ENCODE measurements at regions not wholly inside any gene's neighbourhood (a gene's known extent, or its start where the extent isn't known, plus 50 kb on each side); places are given as distances from the start of the nearest gene placed in this dataset.

DNA sequence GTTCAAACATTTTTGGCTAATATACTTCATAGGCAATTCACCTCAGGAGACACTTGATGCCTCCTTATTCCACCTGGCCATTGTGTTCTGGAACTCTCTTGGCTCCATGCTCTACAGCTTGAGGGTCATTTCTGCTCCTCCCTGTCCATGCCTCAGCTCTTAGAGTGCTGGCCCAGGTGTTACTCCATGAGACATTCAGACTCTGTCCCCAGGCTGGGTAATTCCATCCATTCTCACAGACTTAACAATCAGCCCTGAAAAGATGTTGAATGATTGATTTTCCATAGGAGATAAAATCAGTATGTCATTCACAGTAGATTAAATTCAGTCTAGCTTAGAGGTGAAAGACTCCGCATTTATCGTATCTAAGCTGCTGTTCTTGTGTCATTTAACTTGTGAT is 168.6 kb upstream of the CWC22 start:
- no peak overlapping the region for H3K4me2 ChIP-seq (ENCODE audit: low read length)
- H4K20me1 ChIP-seq (ENCODE audit: insufficient read depth, low read length) = no peaks in the 10 kb centered on the region
- no peaks in the 10 kb centered on the region for H3K36me3 ChIP-seq (ENCODE audit: insufficient read depth, low read length)
- H3K4me3 ChIP-seq (ENCODE audit: insufficient read depth, low read depth, low read length) = no peak overlapping the region
- no peak overlapping the region for H3K27ac ChIP-seq (ENCODE audit: low read depth, low read length)
- H3K9ac ChIP-seq (ENCODE audit: low read length) = no peak overlapping the region
- no peak for FAIRE-seq
- no peaks in the 10 kb centered on the region for H3K4me1 ChIP-seq (ENCODE audit: insufficient read depth, low read length)
- no peaks in the 10 kb centered on the region for H3K9me3 ChIP-seq (ENCODE audit: insufficient read depth, low read depth, low read length)
- Mint-ChIP-seq H3K27ac (ENCODE audit: unreplicated experiment) (no peak overlapping the region), H3K36me3 (ENCODE audit: low read depth, unreplicated experiment) (no peaks in the 10 kb centered on the region), H3K4me1 (ENCODE audit: low read depth, unreplicated experiment) (no peaks in the 10 kb centered on the region), H3K9me3 (ENCODE audit: unreplicated experiment) (peaks cover 2% of the 10 kb centered on the region), H3K27me3 (ENCODE audit: low read depth, unreplicated experiment) (no peaks in the 10 kb centered on the region), H3K4me3 (ENCODE audit: unreplicated experiment) (no peak overlapping the region)
- H3K27me3 ChIP-seq (ENCODE audit: insufficient read depth, low read length) = no peaks in the 10 kb centered on the region
- TF ChIP-seq, protein P1, sequence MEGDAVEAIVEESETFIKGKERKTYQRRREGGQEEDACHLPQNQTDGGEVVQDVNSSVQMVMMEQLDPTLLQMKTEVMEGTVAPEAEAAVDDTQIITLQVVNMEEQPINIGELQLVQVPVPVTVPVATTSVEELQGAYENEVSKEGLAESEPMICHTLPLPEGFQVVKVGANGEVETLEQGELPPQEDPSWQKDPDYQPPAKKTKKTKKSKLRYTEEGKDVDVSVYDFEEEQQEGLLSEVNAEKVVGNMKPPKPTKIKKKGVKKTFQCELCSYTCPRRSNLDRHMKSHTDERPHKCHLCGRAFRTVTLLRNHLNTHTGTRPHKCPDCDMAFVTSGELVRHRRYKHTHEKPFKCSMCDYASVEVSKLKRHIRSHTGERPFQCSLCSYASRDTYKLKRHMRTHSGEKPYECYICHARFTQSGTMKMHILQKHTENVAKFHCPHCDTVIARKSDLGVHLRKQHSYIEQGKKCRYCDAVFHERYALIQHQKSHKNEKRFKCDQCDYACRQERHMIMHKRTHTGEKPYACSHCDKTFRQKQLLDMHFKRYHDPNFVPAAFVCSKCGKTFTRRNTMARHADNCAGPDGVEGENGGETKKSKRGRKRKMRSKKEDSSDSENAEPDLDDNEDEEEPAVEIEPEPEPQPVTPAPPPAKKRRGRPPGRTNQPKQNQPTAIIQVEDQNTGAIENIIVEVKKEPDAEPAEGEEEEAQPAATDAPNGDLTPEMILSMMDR (IDR thresholded peaks at IDR 0.05; ENCODE audit: insufficient read depth, low read depth, low read length) = no peak
- no peak for TF ChIP-seq EZH2 (IDR thresholded peaks at IDR 0.05; ENCODE audit: insufficient read depth, low read length)
- no peak for DNase-seq (ENCODE audit: low read depth)
- H3K79me2 ChIP-seq (ENCODE audit: insufficient read depth, low read length) = no peaks in the 10 kb centered on the region
- H2AFZ ChIP-seq (ENCODE audit: low read depth, low read length) = no peak overlapping the region

DNA sequence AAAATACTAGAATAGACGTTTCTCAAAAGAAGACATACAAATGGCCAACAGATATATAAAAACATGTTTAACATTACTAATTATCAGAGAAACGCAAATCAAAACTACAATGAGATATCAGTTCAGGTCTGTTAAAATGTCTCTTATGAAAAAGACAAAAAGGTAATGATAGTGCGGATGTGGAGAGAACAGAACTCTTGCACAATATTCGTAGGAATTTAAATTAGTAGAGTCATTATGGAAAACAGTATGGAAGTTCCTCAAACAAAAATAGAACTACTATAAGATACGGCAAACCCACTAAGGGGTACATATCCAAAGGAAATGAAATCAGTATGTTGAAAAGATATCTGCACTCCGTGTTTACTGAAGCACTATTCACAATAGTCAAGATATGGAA is 167.5 kb upstream of the CWC22 start:
- Mint-ChIP-seq H3K4me1 (ENCODE audit: low read depth, unreplicated experiment) (no peaks in the 10 kb centered on the region), H3K27me3 (ENCODE audit: low read depth, unreplicated experiment) (no peaks in the 10 kb centered on the region), H3K9me3 (ENCODE audit: unreplicated experiment) (peaks cover 12% of the 10 kb centered on the region), H3K4me3 (ENCODE audit: unreplicated experiment) (no peak overlapping the region), H3K36me3 (ENCODE audit: low read depth, unreplicated experiment) (no peaks in the 10 kb centered on the region), H3K27ac (ENCODE audit: unreplicated experiment) (no peak overlapping the region)
- no peaks in the 10 kb centered on the region for H4K20me1 ChIP-seq (ENCODE audit: insufficient read depth, low read length)
- no peak overlapping the region for H2AFZ ChIP-seq (ENCODE audit: low read depth, low read length)
- no peak for TF ChIP-seq EZH2 (IDR thresholded peaks at IDR 0.05; ENCODE audit: insufficient read depth, low read length)
- no peaks in the 10 kb centered on the region for H3K27me3 ChIP-seq (ENCODE audit: insufficient read depth, low read length)
- H3K4me1 ChIP-seq (ENCODE audit: insufficient read depth, low read length) = no peaks in the 10 kb centered on the region
- H3K36me3 ChIP-seq (ENCODE audit: insufficient read depth, low read length) = no peaks in the 10 kb centered on the region
- no peak overlapping the region for H3K27ac ChIP-seq (ENCODE audit: low read depth, low read length)
- DNase-seq (ENCODE audit: low read depth) (no peak), FAIRE-seq (no peak)
- H3K9me3 ChIP-seq (ENCODE audit: insufficient read depth, low read depth, low read length) = peaks cover 2% of the 10 kb centered on the region
- no peak overlapping the region for H3K4me2 ChIP-seq (ENCODE audit: low read length)
- no peak overlapping the region for H3K9ac ChIP-seq (ENCODE audit: low read length)
- H3K79me2 ChIP-seq (ENCODE audit: insufficient read depth, low read length) = no peaks in the 10 kb centered on the region
- H3K4me3 ChIP-seq (ENCODE audit: insufficient read depth, low read depth, low read length) = no peak overlapping the region

DNA sequence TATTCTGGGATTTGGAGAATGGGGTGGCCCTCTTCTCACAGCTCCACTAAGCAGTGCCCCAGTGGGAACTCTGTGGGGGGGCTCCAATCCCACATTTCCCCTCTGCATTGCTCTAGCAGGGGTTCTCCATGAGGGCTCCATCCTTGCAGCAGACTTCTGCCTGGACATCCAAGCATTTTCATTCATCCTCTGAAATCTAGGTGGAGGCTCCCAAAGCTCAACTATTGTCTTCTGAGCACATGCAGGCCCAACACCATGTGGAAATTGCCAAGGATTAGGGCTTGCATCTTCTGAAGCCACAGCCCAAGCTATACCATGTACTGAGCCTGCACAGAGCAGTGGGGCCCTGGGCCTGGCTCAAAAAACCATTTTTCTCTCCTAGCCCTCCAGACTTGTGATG is 162.4 kb upstream of the CWC22 start:
- Histone ChIP-seq H4K20me1 (ENCODE audit: insufficient read depth, low read length) (no peaks in the 10 kb centered on the region), H3K27me3 (ENCODE audit: insufficient read depth, low read length) (no peaks in the 10 kb centered on the region), H3K36me3 (ENCODE audit: insufficient read depth, low read length) (no peaks in the 10 kb centered on the region), H3K4me2 (ENCODE audit: low read length) (no peak overlapping the region), H2AFZ (ENCODE audit: low read depth, low read length) (no peak overlapping the region), H3K9me3 (ENCODE audit: insufficient read depth, low read depth, low read length) (peaks cover 7% of the 10 kb centered on the region), H3K79me2 (ENCODE audit: insufficient read depth, low read length) (no peaks in the 10 kb centered on the region), H3K9ac (ENCODE audit: low read length) (no peak overlapping the region), H3K27ac (ENCODE audit: low read depth, low read length) (no peak overlapping the region), H3K4me1 (ENCODE audit: insufficient read depth, low read length) (no peaks in the 10 kb centered on the region), H3K4me3 (ENCODE audit: insufficient read depth, low read depth, low read length) (no peak overlapping the region)
- TF ChIP-seq, protein P1 (IDR thresholded peaks at IDR 0.05; ENCODE audit: insufficient read depth, low read depth, low read length) = no peak
- no peak for TF ChIP-seq EZH2 (IDR thresholded peaks at IDR 0.05; ENCODE audit: insufficient read depth, low read length)
- H3K27ac Mint-ChIP-seq (ENCODE audit: unreplicated experiment) = no peak overlapping the region
- H3K4me1 Mint-ChIP-seq (ENCODE audit: low read depth, unreplicated experiment) = no peaks in the 10 kb centered on the region
- peaks cover 20% of the 10 kb centered on the region for H3K9me3 Mint-ChIP-seq (ENCODE audit: unreplicated experiment)
- H3K36me3 Mint-ChIP-seq (ENCODE audit: low read depth, unreplicated experiment) = no peaks in the 10 kb centered on the region
- H3K4me3 Mint-ChIP-seq (ENCODE audit: unreplicated experiment) = no peak overlapping the region
- no peaks in the 10 kb centered on the region for H3K27me3 Mint-ChIP-seq (ENCODE audit: low read depth, unreplicated experiment)
- FAIRE-seq (no peak), DNase-seq (ENCODE audit: low read depth) (no peak)

Measured in astrocyte (in vitro differentiated cells and primary cell).